GM23338 (cell line): ENCODE measurements at regions not wholly inside any gene's neighbourhood (a gene's known extent, or its start where the extent isn't known, plus 50 kb on each side); places are given as distances from the start of the nearest gene placed in this dataset.

Experiments used
- ATAC-seq: fragments of 200-7000 bp; cut with Tn5 transposase; 3 replicates; pipeline ENCODE4 v1.9.1; 2020
- DNase-seq: peaks from one replicate; pipeline ENCODE4 v3.0.0-alpha.2; 2015; ENCODE audit warnings: low spot score
- H2AFZ ChIP-seq: fragments of 200-600 bp; sonication (generic); 2 replicates; pipeline ENCODE4 v1.8.0; 2016; ENCODE audit warnings: antibody characterized with exemption, mild to moderate bottlenecking, moderate library complexity
- H3F3A ChIP-seq: fragments of 200-600 bp; sonication (generic); replicated peaks from 2 replicates; pipeline ENCODE4 v1.8.0; 2017; ENCODE audit warnings: antibody characterized with exemption, mixed run types, low read depth
- H3K27ac ChIP-seq: fragments of 200-600 bp; sonication (generic); 2 replicates; pipeline ENCODE4 v1.6.1; 2016; ENCODE audit warnings: low read depth
- H3K27me3 ChIP-seq: fragments of 200-600 bp; sonication (generic); 2 replicates; pipeline ENCODE4 v1.8.0; 2016; ENCODE audit warnings: mild to moderate bottlenecking, mixed run types, moderate library complexity; ENCODE audit not compliant: insufficient read depth
- H3K36me3 ChIP-seq: fragments of 200-600 bp; sonication (generic); 2 replicates; pipeline ENCODE4 v1.8.0; 2016; ENCODE audit warnings: mild to moderate bottlenecking; ENCODE audit not compliant: insufficient read depth
- H3K4me1 ChIP-seq: fragments of 200-600 bp; sonication (generic); 2 replicates; pipeline ENCODE4 v1.8.0; 2016; ENCODE audit warnings: mild to moderate bottlenecking, moderate library complexity; ENCODE audit not compliant: insufficient read depth
- H3K4me2 ChIP-seq: fragments of 200-600 bp; sonication (generic); 2 replicates; pipeline ENCODE4 v1.7.1; 2017; ENCODE audit warnings: mixed run types
- H3K4me3 ChIP-seq: fragments of 200-600 bp; sonication (generic); 2 replicates; pipeline ENCODE4 v1.6.1; 2016; ENCODE audit warnings: mixed run types
- H3K79me2 ChIP-seq: fragments of 200-600 bp; sonication (generic); replicated peaks from 2 replicates; pipeline ENCODE4 v1.8.0; 2017; ENCODE audit warnings: mild to moderate bottlenecking; ENCODE audit not compliant: insufficient read depth
- H3K9me2 ChIP-seq: fragments of 200-600 bp; sonication (generic); 2 replicates; pipeline ENCODE4 v1.8.0; 2017; ENCODE audit not compliant: insufficient read depth
- H4K20me1 ChIP-seq: fragments of 200-600 bp; sonication (generic); replicated peaks from 2 replicates; pipeline ENCODE4 v1.8.0; 2017; ENCODE audit warnings: mild to moderate bottlenecking; ENCODE audit not compliant: insufficient read depth
- H3K27ac Mint-ChIP-seq: 2 replicates; pipeline ENCODE4 v1.8.0; 2020; ENCODE audit warnings: inconsistent platforms, mild to moderate bottlenecking, moderate library complexity, mixed read lengths
- H3K27me3 Mint-ChIP-seq: 3 replicates; pipeline ENCODE4 v1.8.0; 2022; ENCODE audit warnings: low read depth, mild to moderate bottlenecking, moderate library complexity, mixed read lengths, inconsistent platforms; ENCODE audit not compliant: insufficient read depth, poor library complexity
- H3K36me3 Mint-ChIP-seq: 3 replicates; pipeline ENCODE4 v1.8.0; 2021; ENCODE audit warnings: low read depth, mild to moderate bottlenecking, inconsistent platforms, moderate library complexity, mixed read lengths
- H3K4me1 Mint-ChIP-seq: 3 replicates; pipeline ENCODE4 v1.8.0; 2020; ENCODE audit warnings: mild to moderate bottlenecking, inconsistent platforms, mixed read lengths
- H3K4me3 Mint-ChIP-seq: 3 replicates; pipeline ENCODE4 v1.8.0; 2021; ENCODE audit warnings: moderate library complexity, mild to moderate bottlenecking, inconsistent platforms, mixed read lengths
- H3K9me3 Mint-ChIP-seq: 3 replicates; pipeline ENCODE4 v1.8.0; 2020; ENCODE audit warnings: moderate library complexity, mild to moderate bottlenecking, inconsistent platforms, mixed read lengths
- CREB1 ChIP-seq: fragments of 250-450 bp; sonication (Bioruptor Pico); IDR thresholded peaks from 2 replicates; pipeline ENCODE4 v1.5.0; 2020; ENCODE audit warnings: low read depth, mild to moderate bottlenecking, moderate library complexity
- EZH2 ChIP-seq: fragments of 200-600 bp; sonication (generic); IDR thresholded peaks from one replicate; pipeline ENCODE4 v1.8.0; 2017; ENCODE audit warnings: antibody characterized with exemption, mild to moderate bottlenecking, low read depth; ENCODE audit not compliant: unreplicated experiment
- EZH2phosphoT487 ChIP-seq: fragments of 200-600 bp; sonication (generic); IDR thresholded peaks from one replicate; pipeline ENCODE4 v1.8.1; 2018; ENCODE audit warnings: antibody characterized with exemption; ENCODE audit not compliant: unreplicated experiment
- JUNB ChIP-seq: IDR thresholded peaks from one replicate; pipeline ENCODE4 v1.6.1; 2016; ENCODE audit warnings: antibody characterized with exemption; ENCODE audit not compliant: unreplicated experiment
- NANOG ChIP-seq: IDR thresholded peaks from 2 replicates; pipeline ENCODE4 v1.6.1; 2016; ENCODE audit warnings: antibody characterized with exemption, borderline replicate concordance
- POLR2AphosphoS5 ChIP-seq: IDR thresholded peaks from 2 replicates; pipeline ENCODE4 v1.6.1; 2016; ENCODE audit warnings: antibody characterized with exemption, low read depth
- STAT1 ChIP-seq: IDR thresholded peaks from one replicate; pipeline ENCODE4 v1.6.1; 2016; ENCODE audit warnings: antibody characterized with exemption; ENCODE audit not compliant: unreplicated experiment
- ZNF114 ChIP-seq: fragments of 250-450 bp; sonication (Bioruptor Pico); IDR thresholded peaks from 2 replicates; pipeline ENCODE4 v1.5.0; 2020; ENCODE audit warnings: mild to moderate bottlenecking, moderate library complexity
- ZNF331 ChIP-seq: fragments of 250-450 bp; sonication (Bioruptor Pico); IDR thresholded peaks from 2 replicates; pipeline ENCODE4 v1.5.0; 2020; ENCODE audit warnings: low read depth, mild to moderate bottlenecking, moderate library complexity
- TF ChIP-seq, protein P1 (sequence below): fragments of 250-450 bp; sonication (Bioruptor Pico); IDR thresholded peaks from 2 replicates; pipeline ENCODE4 v1.5.0; 2020; ENCODE audit warnings: mild to moderate bottlenecking, moderate library complexity
- TF ChIP-seq, protein P2 (sequence below): IDR thresholded peaks from one replicate; pipeline ENCODE4 v1.6.1; 2018; ENCODE audit warnings: antibody characterized with exemption; ENCODE audit not compliant: unreplicated experiment
- TF ChIP-seq, protein P3 (sequence below), 2 experiments: fragments of 200-600 bp in 1 of 2; sonication (generic) in 1 of 2; conservative IDR thresholded peaks; 2 replicates each; pipeline versions ENCODE4 v1.5.1 to v1.6.1; 2016 to 2017; ENCODE audit warnings: antibody characterized with exemption in 2 of 2, low read depth in 2 of 2, mild to moderate bottlenecking in 2 of 2, moderate library complexity in 1 of 2
- TF ChIP-seq, protein P4 (sequence below): IDR thresholded peaks from 2 replicates; pipeline ENCODE4 v1.6.1; 2016; ENCODE audit warnings: antibody characterized with exemption

DNA sequence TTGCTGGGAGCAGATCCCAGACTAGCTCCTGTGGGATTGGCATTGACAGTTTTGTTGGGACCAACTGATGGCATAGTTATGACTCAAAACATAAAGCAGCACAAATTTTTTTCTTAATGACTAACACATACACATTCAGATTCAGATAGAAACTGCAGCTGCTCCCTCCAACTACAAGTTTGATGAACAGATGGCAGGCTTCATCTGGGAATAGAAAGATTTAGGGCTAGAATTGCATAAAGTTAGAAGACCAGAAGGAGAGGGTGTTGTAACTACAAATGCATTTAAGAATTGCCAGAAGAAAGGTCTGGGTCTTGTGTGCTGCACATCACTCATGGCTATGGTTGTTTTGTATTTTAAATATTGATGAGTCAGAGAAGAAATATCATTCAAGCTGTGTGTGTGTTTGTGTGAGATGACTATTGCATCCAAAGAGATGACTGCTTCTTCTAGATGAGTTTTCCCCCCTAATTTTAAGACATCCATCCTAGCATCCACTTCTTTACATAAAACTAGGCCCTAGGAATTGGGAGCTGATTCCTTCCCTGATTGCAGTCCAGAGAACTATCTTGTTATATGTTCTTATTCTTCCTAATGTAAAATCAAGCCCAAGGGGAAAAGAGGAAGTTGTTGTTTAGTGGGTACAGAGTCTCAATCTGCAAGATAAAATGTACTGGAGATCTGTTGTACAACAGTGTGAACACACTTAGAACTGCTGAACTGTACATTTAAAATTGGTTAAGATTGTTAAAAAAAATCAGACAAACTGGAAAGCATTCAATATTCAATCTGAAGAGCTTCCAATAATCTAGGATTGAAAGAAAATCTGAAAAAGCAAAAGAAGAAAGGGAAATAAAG is 175.1 kb downstream of the PARM1 start:
- H3K9me2 ChIP-seq: peaks cover 4% of the 10 kb centered on the region; the same call in 1 of the 2 replicates
- Mint-ChIP-seq H3K36me3 (no peaks in the 10 kb centered on the region), H3K4me3 (no peak overlapping the region), H3K27me3 (no peaks in the 10 kb centered on the region), H3K4me1 (no peaks in the 10 kb centered on the region; the same call in 2 of the 3 replicates), H3K27ac (no peak overlapping the region), H3K9me3 (no peaks in the 10 kb centered on the region; the same call in 1 of the 3 replicates)
- no peaks in the 10 kb centered on the region for H3K36me3 ChIP-seq
- no peaks in the 10 kb centered on the region for H3K79me2 ChIP-seq
- H3K4me3 ChIP-seq: no peak overlapping the region
- H4K20me1 ChIP-seq: no peaks in the 10 kb centered on the region
- H2AFZ ChIP-seq: no peak overlapping the region
- no peak overlapping the region for H3K27ac ChIP-seq
- no peak for TF ChIP-seq POLR2AphosphoS5
- no peak for TF ChIP-seq EZH2
- no peak for TF ChIP-seq CREB1 (CRISPR knock-in tag)
- no peak for TF ChIP-seq NANOG
- no peak for TF ChIP-seq EZH2phosphoT487
- TF ChIP-seq, protein P1, sequence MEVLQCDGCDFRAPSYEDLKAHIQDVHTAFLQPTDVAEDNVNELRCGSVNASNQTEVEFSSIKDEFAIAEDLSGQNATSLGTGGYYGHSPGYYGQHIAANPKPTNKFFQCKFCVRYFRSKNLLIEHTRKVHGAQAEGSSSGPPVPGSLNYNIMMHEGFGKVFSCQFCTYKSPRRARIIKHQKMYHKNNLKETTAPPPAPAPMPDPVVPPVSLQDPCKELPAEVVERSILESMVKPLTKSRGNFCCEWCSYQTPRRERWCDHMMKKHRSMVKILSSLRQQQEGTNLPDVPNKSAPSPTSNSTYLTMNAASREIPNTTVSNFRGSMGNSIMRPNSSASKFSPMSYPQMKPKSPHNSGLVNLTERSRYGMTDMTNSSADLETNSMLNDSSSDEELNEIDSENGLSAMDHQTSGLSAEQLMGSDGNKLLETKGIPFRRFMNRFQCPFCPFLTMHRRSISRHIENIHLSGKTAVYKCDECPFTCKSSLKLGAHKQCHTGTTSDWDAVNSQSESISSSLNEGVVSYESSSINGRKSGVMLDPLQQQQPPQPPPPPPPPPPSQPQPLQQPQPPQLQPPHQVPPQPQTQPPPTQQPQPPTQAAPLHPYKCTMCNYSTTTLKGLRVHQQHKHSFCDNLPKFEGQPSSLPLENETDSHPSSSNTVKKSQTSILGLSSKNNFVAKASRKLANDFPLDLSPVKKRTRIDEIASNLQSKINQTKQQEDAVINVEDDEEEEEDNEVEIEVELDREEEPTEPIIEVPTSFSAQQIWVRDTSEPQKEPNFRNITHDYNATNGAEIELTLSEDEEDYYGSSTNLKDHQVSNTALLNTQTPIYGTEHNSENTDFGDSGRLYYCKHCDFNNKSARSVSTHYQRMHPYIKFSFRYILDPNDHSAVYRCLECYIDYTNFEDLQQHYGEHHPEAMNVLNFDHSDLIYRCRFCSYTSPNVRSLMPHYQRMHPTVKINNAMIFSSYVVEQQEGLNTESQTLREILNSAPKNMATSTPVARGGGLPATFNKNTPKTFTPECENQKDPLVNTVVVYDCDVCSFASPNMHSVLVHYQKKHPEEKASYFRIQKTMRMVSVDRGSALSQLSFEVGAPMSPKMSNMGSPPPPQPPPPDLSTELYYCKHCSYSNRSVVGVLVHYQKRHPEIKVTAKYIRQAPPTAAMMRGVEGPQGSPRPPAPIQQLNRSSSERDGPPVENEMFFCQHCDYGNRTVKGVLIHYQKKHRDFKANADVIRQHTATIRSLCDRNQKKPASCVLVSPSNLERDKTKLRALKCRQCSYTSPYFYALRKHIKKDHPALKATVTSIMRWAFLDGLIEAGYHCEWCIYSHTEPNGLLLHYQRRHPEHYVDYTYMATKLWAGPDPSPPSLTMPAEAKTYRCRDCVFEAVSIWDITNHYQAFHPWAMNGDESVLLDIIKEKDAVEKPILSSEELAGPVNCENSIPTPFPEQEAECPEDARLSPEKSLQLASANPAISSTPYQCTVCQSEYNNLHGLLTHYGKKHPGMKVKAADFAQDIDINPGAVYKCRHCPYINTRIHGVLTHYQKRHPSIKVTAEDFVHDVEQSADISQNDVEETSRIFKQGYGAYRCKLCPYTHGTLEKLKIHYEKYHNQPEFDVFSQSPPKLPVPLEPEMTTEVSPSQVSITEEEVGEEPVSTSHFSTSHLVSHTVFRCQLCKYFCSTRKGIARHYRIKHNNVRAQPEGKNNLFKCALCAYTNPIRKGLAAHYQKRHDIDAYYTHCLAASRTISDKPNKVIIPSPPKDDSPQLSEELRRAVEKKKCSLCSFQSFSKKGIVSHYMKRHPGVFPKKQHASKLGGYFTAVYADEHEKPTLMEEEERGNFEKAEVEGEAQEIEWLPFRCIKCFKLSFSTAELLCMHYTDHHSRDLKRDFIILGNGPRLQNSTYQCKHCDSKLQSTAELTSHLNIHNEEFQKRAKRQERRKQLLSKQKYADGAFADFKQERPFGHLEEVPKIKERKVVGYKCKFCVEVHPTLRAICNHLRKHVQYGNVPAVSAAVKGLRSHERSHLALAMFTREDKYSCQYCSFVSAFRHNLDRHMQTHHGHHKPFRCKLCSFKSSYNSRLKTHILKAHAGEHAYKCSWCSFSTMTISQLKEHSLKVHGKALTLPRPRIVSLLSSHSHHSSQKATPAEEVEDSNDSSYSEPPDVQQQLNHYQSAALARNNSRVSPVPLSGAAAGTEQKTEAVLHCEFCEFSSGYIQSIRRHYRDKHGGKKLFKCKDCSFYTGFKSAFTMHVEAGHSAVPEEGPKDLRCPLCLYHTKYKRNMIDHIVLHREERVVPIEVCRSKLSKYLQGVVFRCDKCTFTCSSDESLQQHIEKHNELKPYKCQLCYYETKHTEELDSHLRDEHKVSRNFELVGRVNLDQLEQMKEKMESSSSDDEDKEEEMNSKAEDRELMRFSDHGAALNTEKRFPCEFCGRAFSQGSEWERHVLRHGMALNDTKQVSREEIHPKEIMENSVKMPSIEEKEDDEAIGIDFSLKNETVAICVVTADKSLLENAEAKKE (CRISPR knock-in tag): no peak
- TF ChIP-seq JUNB: no peak
- TF ChIP-seq STAT1: no peak
- TF ChIP-seq ZNF331 (CRISPR knock-in tag): no peak
- TF ChIP-seq, protein P2, sequence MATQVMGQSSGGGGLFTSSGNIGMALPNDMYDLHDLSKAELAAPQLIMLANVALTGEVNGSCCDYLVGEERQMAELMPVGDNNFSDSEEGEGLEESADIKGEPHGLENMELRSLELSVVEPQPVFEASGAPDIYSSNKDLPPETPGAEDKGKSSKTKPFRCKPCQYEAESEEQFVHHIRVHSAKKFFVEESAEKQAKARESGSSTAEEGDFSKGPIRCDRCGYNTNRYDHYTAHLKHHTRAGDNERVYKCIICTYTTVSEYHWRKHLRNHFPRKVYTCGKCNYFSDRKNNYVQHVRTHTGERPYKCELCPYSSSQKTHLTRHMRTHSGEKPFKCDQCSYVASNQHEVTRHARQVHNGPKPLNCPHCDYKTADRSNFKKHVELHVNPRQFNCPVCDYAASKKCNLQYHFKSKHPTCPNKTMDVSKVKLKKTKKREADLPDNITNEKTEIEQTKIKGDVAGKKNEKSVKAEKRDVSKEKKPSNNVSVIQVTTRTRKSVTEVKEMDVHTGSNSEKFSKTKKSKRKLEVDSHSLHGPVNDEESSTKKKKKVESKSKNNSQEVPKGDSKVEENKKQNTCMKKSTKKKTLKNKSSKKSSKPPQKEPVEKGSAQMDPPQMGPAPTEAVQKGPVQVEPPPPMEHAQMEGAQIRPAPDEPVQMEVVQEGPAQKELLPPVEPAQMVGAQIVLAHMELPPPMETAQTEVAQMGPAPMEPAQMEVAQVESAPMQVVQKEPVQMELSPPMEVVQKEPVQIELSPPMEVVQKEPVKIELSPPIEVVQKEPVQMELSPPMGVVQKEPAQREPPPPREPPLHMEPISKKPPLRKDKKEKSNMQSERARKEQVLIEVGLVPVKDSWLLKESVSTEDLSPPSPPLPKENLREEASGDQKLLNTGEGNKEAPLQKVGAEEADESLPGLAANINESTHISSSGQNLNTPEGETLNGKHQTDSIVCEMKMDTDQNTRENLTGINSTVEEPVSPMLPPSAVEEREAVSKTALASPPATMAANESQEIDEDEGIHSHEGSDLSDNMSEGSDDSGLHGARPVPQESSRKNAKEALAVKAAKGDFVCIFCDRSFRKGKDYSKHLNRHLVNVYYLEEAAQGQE: no peak
- TF ChIP-seq, protein P3, sequence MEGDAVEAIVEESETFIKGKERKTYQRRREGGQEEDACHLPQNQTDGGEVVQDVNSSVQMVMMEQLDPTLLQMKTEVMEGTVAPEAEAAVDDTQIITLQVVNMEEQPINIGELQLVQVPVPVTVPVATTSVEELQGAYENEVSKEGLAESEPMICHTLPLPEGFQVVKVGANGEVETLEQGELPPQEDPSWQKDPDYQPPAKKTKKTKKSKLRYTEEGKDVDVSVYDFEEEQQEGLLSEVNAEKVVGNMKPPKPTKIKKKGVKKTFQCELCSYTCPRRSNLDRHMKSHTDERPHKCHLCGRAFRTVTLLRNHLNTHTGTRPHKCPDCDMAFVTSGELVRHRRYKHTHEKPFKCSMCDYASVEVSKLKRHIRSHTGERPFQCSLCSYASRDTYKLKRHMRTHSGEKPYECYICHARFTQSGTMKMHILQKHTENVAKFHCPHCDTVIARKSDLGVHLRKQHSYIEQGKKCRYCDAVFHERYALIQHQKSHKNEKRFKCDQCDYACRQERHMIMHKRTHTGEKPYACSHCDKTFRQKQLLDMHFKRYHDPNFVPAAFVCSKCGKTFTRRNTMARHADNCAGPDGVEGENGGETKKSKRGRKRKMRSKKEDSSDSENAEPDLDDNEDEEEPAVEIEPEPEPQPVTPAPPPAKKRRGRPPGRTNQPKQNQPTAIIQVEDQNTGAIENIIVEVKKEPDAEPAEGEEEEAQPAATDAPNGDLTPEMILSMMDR (conservative IDR thresholded peaks at IDR 0.05; ENCODE audit: low read depth in 2 of 2): no peak
- TF ChIP-seq, protein P4, sequence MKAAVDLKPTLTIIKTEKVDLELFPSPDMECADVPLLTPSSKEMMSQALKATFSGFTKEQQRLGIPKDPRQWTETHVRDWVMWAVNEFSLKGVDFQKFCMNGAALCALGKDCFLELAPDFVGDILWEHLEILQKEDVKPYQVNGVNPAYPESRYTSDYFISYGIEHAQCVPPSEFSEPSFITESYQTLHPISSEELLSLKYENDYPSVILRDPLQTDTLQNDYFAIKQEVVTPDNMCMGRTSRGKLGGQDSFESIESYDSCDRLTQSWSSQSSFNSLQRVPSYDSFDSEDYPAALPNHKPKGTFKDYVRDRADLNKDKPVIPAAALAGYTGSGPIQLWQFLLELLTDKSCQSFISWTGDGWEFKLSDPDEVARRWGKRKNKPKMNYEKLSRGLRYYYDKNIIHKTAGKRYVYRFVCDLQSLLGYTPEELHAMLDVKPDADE: no peak
- TF ChIP-seq ZNF114 (CRISPR knock-in tag): no peak
- no peak for ATAC-seq
- no peaks in the 10 kb centered on the region for H3K27me3 ChIP-seq
- H3K4me1 ChIP-seq: no peaks in the 10 kb centered on the region
- DNase-seq: no peak
- H3F3A ChIP-seq: no peaks in the 10 kb centered on the region
- H3K4me2 ChIP-seq: no peak overlapping the region
